Activated CD4-positive, alpha-beta T cell treated with anti-CD3 and anti-CD28 coated beads for 36 hours (primary cell): ENCODE measurements at regions not wholly inside any gene's neighbourhood (a gene's known extent, or its start where the extent isn't known, plus 50 kb on each side); places are given as distances from the start of the nearest gene placed in this dataset.

Experiments
- ATAC-seq: fragments of 200-7000 bp; cut with Tn5 transposase; one replicate; pipeline ENCODE4 v1.10.0; 2021; ENCODE audit warnings: mild to moderate bottlenecking, moderate library complexity
- CTCF ChIA-PET: fragments of 350-600 bp; sonication (Branson Sonifier 250); formaldehyde crosslinking; loops from one replicate; lab custom pipeline; 2021; ENCODE audit warnings: antibody characterized with exemption; lab: Charles Lee
- POLR2A ChIA-PET: fragments of 350-600 bp; sonication (Branson Sonifier 250); formaldehyde crosslinking; loops from one replicate; lab custom pipeline; 2021; ENCODE audit warnings: antibody characterized with exemption, inconsistent platforms; lab: Charles Lee
- DNase-seq: peaks from one replicate; pipeline ENCODE4 v3.0.0-alpha.2; 2020
- H3K27ac Mint-ChIP-seq: one replicate; pipeline ENCODE4 v1.8.0; 2021; ENCODE audit warnings: mixed read lengths
- H3K27me3 Mint-ChIP-seq: one replicate; pipeline ENCODE4 v1.8.0; 2021; ENCODE audit warnings: mixed read lengths
- H3K36me3 Mint-ChIP-seq: one replicate; pipeline ENCODE4 v1.8.0; 2021; ENCODE audit warnings: low read depth, mixed read lengths
- H3K4me1 Mint-ChIP-seq: one replicate; pipeline ENCODE4 v1.8.0; 2021; ENCODE audit warnings: mixed read lengths
- H3K4me3 Mint-ChIP-seq: one replicate; pipeline ENCODE4 v1.8.0; 2021; ENCODE audit warnings: mild to moderate bottlenecking, moderate library complexity, mixed read lengths
- H3K9me3 Mint-ChIP-seq: one replicate; pipeline ENCODE4 v1.8.0; 2021; ENCODE audit warnings: low read depth, mixed read lengths
- intact Hi-C, 2 experiments: fragments of 100-400 bp; cut with DNase I in 1 of 2; cut with micrococcal nuclease in 1 of 2; formaldehyde crosslinking; loops; one replicate each; pipeline versions ENCODE4 v1.14.2 to v1.15.1; 2022 to 2024; cut with DNase I, micrococcal nuclease

GRCh38 chr12:126228936-126229335 is 1163.7 kb downstream of the AACS start:
- H3K4me3 Mint-ChIP-seq, result no peak overlapping the region
- H3K36me3 Mint-ChIP-seq, result no peaks in the 10 kb centered on the region
- ATAC-seq, result no peak
- CTCF ChIA-PET, result interaction anchor here (0.9 kb wide), 1 partner anchor 23 kb away, joined by 3 read pairs; no protein-coding TSS in a partner anchor
- POLR2A ChIA-PET, result no interaction called here
- intact Hi-C loops, result no loop called here
- no peaks in the 10 kb centered on the region for H3K27me3 Mint-ChIP-seq
- H3K27ac Mint-ChIP-seq, result no peak overlapping the region
- no peak for DNase-seq
- no peaks in the 10 kb centered on the region for H3K4me1 Mint-ChIP-seq
- H3K9me3 Mint-ChIP-seq, result peaks cover 7% of the 10 kb centered on the region

- Mint-ChIP-seq H3K9me3 (peaks cover 2% of the 10 kb centered on the region), H3K4me1 (no peaks in the 10 kb centered on the region), H3K27me3 (no peaks in the 10 kb centered on the region), H3K4me3 (no peak overlapping the region), H3K27ac (no peak overlapping the region), H3K36me3 (no peaks in the 10 kb centered on the region)
- DNase-seq, result no peak
- ChIA-PET CTCF (no interaction called here), POLR2A (no interaction called here)
- ATAC-seq, result no peak
- intact Hi-C loops, result no loop called here
Measured at GRCh38 chr12:126232711-126233110, 1167.5 kb downstream of the AACS start.

GRCh38 chr12:126233625-126234024 is 1168.4 kb downstream of the AACS start:
- ChIA-PET POLR2A (no interaction called here), CTCF (interaction anchor here (0.6 to 0.8 kb wide), 2 partner anchors 19 to 26 kb away, joined by 3 read pairs; no protein-coding TSS in a partner anchor)
- no peaks in the 10 kb centered on the region for H3K27me3 Mint-ChIP-seq
- no peak for ATAC-seq
- intact Hi-C loops, result no loop called here
- no peak for DNase-seq
- H3K4me3 Mint-ChIP-seq, result no peak overlapping the region
- no peak overlapping the region for H3K27ac Mint-ChIP-seq
- H3K4me1 Mint-ChIP-seq, result no peaks in the 10 kb centered on the region
- no peaks in the 10 kb centered on the region for H3K36me3 Mint-ChIP-seq
- H3K9me3 Mint-ChIP-seq, result peaks cover 6% of the 10 kb centered on the region

- DNase-seq (no peak), ATAC-seq (no peak)
- H3K27ac Mint-ChIP-seq, result no peak overlapping the region
- H3K4me3 Mint-ChIP-seq, result no peak overlapping the region
- no peaks in the 10 kb centered on the region for H3K27me3 Mint-ChIP-seq
- H3K36me3 Mint-ChIP-seq, result no peaks in the 10 kb centered on the region
- ChIA-PET POLR2A (no interaction called here), CTCF (no interaction called here)
- intact Hi-C loops, result no loop called here
- peaks cover 3% of the 10 kb centered on the region for H3K9me3 Mint-ChIP-seq
- H3K4me1 Mint-ChIP-seq, result no peaks in the 10 kb centered on the region
Measured at GRCh38 chr12:126243814-126244440, 1178.7 kb downstream of the AACS start.

- no peaks in the 10 kb centered on the region for H3K27me3 Mint-ChIP-seq
- CTCF ChIA-PET, result no interaction called here
Measured at GRCh38 chr12:126247936-126248335, 1182.7 kb downstream of the AACS start.

GRCh38 chr12:126248871-126249403 is 1183.7 kb downstream of the AACS start:
- H3K27me3 Mint-ChIP-seq, result no peaks in the 10 kb centered on the region
- ATAC-seq (no peak), DNase-seq (no peak)
- no peaks in the 10 kb centered on the region for H3K4me1 Mint-ChIP-seq
- intact Hi-C loops, result no loop called here
- ChIA-PET POLR2A (no interaction called here), CTCF (no interaction called here)
- H3K9me3 Mint-ChIP-seq, result peaks cover 1% of the 10 kb centered on the region
- no peak overlapping the region for H3K4me3 Mint-ChIP-seq
- H3K36me3 Mint-ChIP-seq, result no peaks in the 10 kb centered on the region
- H3K27ac Mint-ChIP-seq, result no peak overlapping the region

More at GRCh38 chr12:126247936-126248335, 1182.7 kb downstream of the AACS start:
- no peaks in the 10 kb centered on the region for H3K36me3 Mint-ChIP-seq
- H3K4me1 Mint-ChIP-seq, result no peaks in the 10 kb centered on the region
- no peak overlapping the region for H3K4me3 Mint-ChIP-seq
- intact Hi-C loops, result no loop called here
- H3K27ac Mint-ChIP-seq, result no peak overlapping the region
- H3K9me3 Mint-ChIP-seq, result peaks cover 1% of the 10 kb centered on the region
- POLR2A ChIA-PET, result no interaction called here
- ATAC-seq (no peak), DNase-seq (no peak)

- ATAC-seq, result no peak
- no peaks in the 10 kb centered on the region for H3K27me3 Mint-ChIP-seq
- POLR2A ChIA-PET, result no interaction called here
- CTCF ChIA-PET, result no interaction called here
- H3K4me1 Mint-ChIP-seq, result no peaks in the 10 kb centered on the region
- no peak overlapping the region for H3K4me3 Mint-ChIP-seq
- no peak overlapping the region for H3K27ac Mint-ChIP-seq
- H3K9me3 Mint-ChIP-seq, result peaks cover 1% of the 10 kb centered on the region
- no peaks in the 10 kb centered on the region for H3K36me3 Mint-ChIP-seq
- DNase-seq, result no peak
- intact Hi-C loops, result no loop called here
Measured at GRCh38 chr12:126258190-126258589, 1193.0 kb downstream of the AACS start.

- no peaks in the 10 kb centered on the region for H3K9me3 Mint-ChIP-seq
- no peak for DNase-seq
- H3K36me3 Mint-ChIP-seq, result no peaks in the 10 kb centered on the region
- no peak for ATAC-seq
- CTCF ChIA-PET, result no interaction called here
- H3K4me1 Mint-ChIP-seq, result no peaks in the 10 kb centered on the region
- no peak overlapping the region for H3K27ac Mint-ChIP-seq
- POLR2A ChIA-PET, result no interaction called here
- H3K4me3 Mint-ChIP-seq, result no peak overlapping the region
- intact Hi-C loops, result no loop called here
- H3K27me3 Mint-ChIP-seq, result no peaks in the 10 kb centered on the region
Measured at GRCh38 chr12:126262829-126263228, 1197.6 kb downstream of the AACS start.

GRCh38 chr12:126268222-126268621 is 1203.0 kb downstream of the AACS start:
- DNase-seq (no peak), ATAC-seq (no peak)
- Mint-ChIP-seq H3K9me3 (no peaks in the 10 kb centered on the region), H3K27me3 (no peaks in the 10 kb centered on the region), H3K4me1 (no peaks in the 10 kb centered on the region), H3K36me3 (no peaks in the 10 kb centered on the region), H3K4me3 (no peak overlapping the region), H3K27ac (no peak overlapping the region)
- POLR2A ChIA-PET, result no interaction called here
- CTCF ChIA-PET, result no interaction called here
- intact Hi-C loops, result no loop called here

GRCh38 chr12:126271159-126271558 is 1205.9 kb downstream of the AACS start:
- ChIA-PET POLR2A (no interaction called here), CTCF (no interaction called here)
- no peak for ATAC-seq
- DNase-seq, result no peak
- no peaks in the 10 kb centered on the region for H3K27me3 Mint-ChIP-seq
- intact Hi-C loops, result no loop called here
- H3K9me3 Mint-ChIP-seq, result no peaks in the 10 kb centered on the region
- H3K27ac Mint-ChIP-seq, result no peak overlapping the region
- no peaks in the 10 kb centered on the region for H3K4me1 Mint-ChIP-seq
- H3K4me3 Mint-ChIP-seq, result no peak overlapping the region
- H3K36me3 Mint-ChIP-seq, result no peaks in the 10 kb centered on the region

GRCh38 chr12:126282691-126283090 is 1217.5 kb downstream of the AACS start:
- H3K36me3 Mint-ChIP-seq, result peaks cover 1% of the 10 kb centered on the region
- H3K4me3 Mint-ChIP-seq, result no peak overlapping the region
- POLR2A ChIA-PET, result no interaction called here
- H3K27me3 Mint-ChIP-seq, result no peaks in the 10 kb centered on the region
- intact Hi-C loops, result no loop called here
- DNase-seq (no peak), ATAC-seq (no peak)
- H3K27ac Mint-ChIP-seq, result no peak overlapping the region
- peaks cover 2% of the 10 kb centered on the region for H3K9me3 Mint-ChIP-seq
- CTCF ChIA-PET, result no interaction called here
- H3K4me1 Mint-ChIP-seq, result no peaks in the 10 kb centered on the region

- CTCF ChIA-PET, result no interaction called here
- ATAC-seq (no peak), DNase-seq (no peak)
- peaks cover 1% of the 10 kb centered on the region for H3K36me3 Mint-ChIP-seq
- H3K27me3 Mint-ChIP-seq, result no peaks in the 10 kb centered on the region
- H3K4me1 Mint-ChIP-seq, result no peaks in the 10 kb centered on the region
- H3K27ac Mint-ChIP-seq, result no peak overlapping the region
- POLR2A ChIA-PET, result no interaction called here
- H3K9me3 Mint-ChIP-seq, result peaks cover 7% of the 10 kb centered on the region
- intact Hi-C loops, result no loop called here
- H3K4me3 Mint-ChIP-seq, result no peak overlapping the region
Measured at GRCh38 chr12:126286203-126286602, 1221.0 kb downstream of the AACS start.
